Kasumi-1 (cell line): ENCODE measurements at regions not wholly inside any gene's neighbourhood (a gene's known extent, or its start where the extent isn't known, plus 50 kb on each side); places are given as distances from the start of the nearest gene placed in this dataset.
"Not testable (repeated sequence)": the region's sequence is repeated elsewhere in the genome, so short reads cannot be mapped to it uniquely, and the experiment has no call there.

Experiments
- DNase-seq, 2 experiments: peaks; one replicate each; lab custom pipeline; 2025; lab: John Stamatoyannopoulos, UW

DNA sequence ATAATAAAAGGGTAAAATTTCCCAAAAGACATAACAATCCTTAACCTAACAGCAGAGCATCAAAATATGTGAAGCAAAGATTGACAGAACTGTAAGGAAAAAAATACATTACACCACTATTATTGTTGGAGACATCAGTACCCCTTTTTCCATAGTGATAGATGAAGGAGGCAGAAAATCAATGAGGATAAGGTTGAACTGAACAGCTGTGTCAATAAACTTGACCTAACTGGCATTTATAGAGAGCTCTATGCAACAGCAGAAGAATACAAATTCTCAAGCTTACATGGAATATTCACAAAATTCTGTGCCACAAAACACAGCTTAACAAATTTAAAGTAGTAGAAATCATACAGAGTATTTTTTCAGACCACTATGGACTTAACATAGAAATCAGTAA lies 195.0 kb upstream of the ELAC2 start:
- DNase-seq, result no peak

- DNase-seq, result no peak
Measured at GRCh38 chr17:13209081-13209480, 191.3 kb upstream of the ELAC2 start.

- no peak for DNase-seq
Measured at GRCh38 chr17:13204607-13205237, 186.9 kb upstream of the ELAC2 start.

GRCh38 chr17:13202835-13203234 lies 185.0 kb upstream of the ELAC2 start:
- DNase-seq, result no peak

- DNase-seq, result no peak
Measured at GRCh38 chr17:13200671-13201070, 182.8 kb upstream of the ELAC2 start.

DNA sequence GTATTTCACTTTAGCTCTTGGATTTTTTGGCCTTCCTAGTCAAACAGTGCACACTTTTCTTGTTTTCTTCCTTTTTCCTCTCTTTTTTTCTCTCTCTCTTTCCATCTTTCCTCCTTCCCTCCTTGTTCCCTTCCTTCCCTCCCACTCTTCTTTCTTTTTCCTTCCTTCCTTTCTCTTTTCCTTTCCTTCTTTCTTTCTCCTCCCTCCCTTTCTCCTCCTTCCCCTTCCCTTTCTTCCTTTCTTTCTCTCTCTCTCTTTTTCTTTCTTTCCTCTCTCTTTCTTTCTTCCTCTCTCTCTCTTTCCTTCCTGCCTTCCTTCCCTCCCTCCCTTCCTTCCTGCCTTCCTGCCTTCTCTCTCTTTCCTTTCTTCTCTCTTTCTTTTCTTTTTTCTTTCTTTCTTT lies 181.6 kb upstream of the ELAC2 start:
- DNase-seq, result no peak

DNA sequence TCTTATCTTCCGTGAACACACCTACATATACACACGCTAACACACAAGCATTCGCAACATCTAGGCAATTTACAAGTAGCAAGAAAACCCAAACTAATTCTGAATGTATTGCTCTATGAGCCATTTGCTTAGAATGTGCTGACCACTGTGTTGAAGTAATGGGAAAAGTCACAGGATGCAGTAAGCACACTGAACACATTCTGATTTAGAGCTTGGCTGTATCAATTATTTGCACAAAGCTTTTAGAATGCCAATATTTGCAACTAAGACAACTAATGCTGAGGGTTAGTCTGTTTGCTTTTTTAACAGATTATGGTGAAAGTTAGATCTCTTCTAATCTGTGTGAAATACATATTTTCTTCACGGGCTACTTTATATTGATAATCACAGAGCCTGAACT lies 179.8 kb upstream of the ELAC2 start:
- DNase-seq, result no peak

GRCh38 chr17:13194887-13195286 lies 177.1 kb upstream of the ELAC2 start:
- no peak for DNase-seq

DNA sequence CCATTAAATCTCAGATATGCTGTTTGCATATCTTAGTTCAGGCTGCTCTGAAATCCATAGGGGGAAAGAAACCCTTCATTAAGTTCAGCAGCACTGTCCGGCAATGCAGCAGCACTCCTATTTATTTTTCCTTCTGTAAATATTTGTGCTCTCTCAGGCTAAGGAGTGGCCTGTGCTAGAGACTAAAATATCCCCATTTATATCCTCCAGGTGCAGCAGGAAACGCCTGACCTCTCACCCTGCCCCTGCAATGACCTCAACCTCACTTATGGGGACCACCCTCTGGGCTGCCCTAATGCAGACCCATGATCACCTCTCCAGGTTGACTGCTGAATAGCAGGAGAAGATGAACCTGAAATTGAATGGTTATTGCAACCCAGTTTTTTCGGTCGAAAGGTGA lies 165.0 kb upstream of the ELAC2 start:
- no peak for DNase-seq

- no peak for DNase-seq
Measured at GRCh38 chr17:13182450-13182849, 164.6 kb upstream of the ELAC2 start.

DNA sequence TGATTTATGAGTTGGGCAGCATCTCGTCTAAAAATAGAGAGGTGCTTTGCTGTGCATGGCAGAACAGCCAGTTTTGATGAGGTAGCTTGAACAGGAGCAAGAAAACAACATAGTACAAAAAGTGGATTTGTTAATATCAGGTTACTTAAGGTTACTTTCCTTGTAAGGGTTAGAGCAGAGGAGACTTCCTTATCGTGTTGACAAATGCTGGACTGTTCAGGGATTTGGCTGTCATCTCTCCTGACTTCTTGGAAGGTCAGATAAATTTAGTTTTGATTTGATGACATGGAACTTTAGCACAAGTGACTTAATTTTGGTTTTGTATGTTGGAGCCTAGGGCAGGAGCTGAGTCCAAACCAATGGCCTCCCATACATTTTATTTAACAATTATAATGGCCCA lies 163.9 kb upstream of the ELAC2 start:
- DNase-seq, result no peak

- no peak for DNase-seq
Measured at GRCh38 chr17:13176436-13176835, 158.6 kb upstream of the ELAC2 start.

GRCh38 chr17:13171790-13172189 lies 154.0 kb upstream of the ELAC2 start:
- no peak for DNase-seq

- no peak for DNase-seq
Measured at GRCh38 chr17:13162361-13162760, 144.5 kb upstream of the ELAC2 start.

DNA sequence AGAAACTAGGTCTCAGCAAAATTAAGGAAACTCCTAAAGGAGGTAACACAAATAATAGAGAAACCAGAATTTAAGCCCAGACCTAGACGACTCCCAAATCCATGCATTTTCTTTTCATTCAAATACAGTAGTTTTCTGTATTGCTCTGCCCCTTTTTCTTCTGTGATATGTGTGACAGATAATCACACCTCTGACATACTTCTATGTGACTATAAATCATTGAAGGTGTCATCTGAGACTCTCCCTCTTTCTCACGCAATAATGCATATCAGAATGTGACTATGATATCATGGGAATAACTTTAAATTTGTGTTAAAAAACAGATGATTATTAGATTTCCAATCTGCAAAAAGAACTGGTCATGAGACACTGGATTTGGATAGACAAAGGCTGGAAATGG lies 143.0 kb upstream of the ELAC2 start:
- DNase-seq, result no peak

DNA sequence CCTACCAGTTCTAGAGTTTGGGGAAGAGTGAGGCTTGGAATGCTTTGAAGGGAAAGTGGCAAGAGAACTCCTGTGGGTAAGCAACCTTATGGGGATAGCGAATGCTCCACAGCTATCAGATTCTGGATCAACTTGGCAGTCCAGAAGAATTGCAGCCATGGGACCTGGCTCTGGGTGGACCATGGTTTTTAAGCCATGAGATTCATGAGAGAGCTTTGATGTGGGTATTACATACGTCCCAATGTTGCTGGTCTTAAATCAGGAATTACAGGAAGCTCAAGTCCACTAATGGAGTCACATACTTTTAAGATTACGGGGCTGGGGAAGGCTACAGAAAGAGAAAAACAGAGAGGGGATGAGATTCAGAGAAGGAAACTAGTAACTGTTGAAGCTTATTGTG lies 142.5 kb upstream of the ELAC2 start:
- no peak for DNase-seq

GRCh38 chr17:13158494-13159240 lies 140.8 kb upstream of the ELAC2 start:
- DNase-seq, result no peak

DNA sequence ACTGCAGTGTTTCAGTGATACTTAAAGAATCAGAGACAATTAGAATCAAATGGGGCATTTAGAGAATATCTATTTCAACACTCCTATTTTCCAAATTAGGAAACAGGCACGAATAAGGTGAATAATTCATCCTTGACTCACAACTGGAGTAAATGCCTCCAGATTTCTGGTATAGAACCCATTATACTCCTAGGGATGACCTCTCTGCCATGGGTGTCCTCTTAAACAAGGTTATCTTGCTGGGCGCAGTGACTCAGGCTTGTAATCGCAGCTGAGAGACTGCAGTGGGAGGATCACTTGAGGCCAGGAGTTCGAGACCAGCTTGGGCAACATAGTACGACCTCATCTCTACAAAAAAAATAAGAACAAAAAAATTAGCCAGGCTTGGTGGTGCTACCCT lies 139.8 kb upstream of the ELAC2 start:
- DNase-seq, result no peak

- DNase-seq, result no peak
Measured at GRCh38 chr17:13154930-13155329, 137.1 kb upstream of the ELAC2 start.

DNA sequence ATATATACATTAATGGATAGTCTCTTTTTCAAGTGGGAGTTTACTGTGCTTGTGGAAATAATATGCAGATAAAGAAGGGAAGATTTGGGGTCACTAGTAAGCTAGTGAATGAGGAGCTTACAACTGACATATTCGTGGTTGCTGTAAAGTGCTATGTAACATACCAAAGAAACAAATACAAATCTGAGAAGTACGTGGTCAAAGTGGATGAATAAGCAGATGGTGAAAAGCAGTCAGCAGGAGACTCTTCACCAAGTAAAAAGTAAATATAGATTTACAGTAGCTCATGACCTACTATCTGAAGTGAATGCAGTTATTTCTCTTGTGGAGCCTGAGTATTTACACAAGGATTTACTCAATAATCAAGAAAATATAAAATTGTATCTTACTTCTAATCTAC lies 136.6 kb upstream of the ELAC2 start:
- DNase-seq, result no peak

DNA sequence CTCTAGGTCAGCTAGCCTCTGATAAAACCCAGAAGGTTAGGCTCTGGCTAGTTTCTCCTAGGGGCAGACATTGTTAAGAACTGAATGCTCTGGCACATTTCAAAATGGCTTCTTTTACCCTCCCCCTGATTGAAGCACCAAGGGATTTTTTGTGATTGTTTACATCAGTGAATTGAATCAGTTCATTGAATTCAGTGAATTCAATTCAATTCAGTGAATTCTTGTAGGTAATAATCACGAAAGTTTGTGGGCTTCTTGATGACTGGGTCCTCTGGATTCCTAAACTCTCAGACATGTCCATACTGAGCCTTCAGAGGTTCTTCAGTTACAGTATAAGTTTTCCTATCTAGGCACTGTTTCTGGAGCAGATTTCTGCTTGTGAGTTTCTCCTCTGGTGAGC lies 135.2 kb upstream of the ELAC2 start:
- no peak for DNase-seq

GRCh38 chr17:13152501-13152900 lies 134.7 kb upstream of the ELAC2 start:
- DNase-seq, result no peak

- not testable (repeated sequence) for DNase-seq
Measured at GRCh38 chr17:13150738-13151137, 132.9 kb upstream of the ELAC2 start.

DNA sequence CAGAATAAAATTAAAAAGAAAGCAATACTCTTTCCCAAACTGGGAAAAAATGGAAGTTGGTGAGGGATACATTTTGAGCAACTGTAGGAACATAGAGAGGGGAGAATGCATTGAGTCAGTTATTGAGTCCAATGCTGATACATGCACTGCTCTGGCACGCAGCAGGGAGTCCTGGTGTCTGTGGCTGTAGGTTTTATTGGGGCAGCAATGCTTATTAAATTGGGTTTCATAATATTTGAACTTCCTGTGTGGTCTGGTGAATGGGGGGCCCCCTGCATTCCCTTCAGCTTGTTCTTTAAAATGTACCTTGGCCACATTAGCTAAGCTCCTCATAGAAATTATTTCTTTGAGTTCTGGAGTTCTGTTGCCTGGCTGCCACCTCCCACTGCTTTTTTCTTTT lies 125.2 kb upstream of the ELAC2 start:
- DNase-seq, result no peak
